T-helper 1 cell treated with Interleukin-12 subunit alpha and Interleukin-12 subunit beta and Interleukin-4 antibody, amounts not matched to agents 30 ng/mL and 1 ng/mL, for 36 hours (primary cell): ENCODE measurements at regions not wholly inside any gene's neighbourhood (a gene's known extent, or its start where the extent isn't known, plus 50 kb on each side); places are given as distances from the start of the nearest gene placed in this dataset.

Experiments
- intact Hi-C: fragments of 100-400 bp; cut with micrococcal nuclease; formaldehyde crosslinking; loops from one replicate; pipeline ENCODE4 v1.15.1; 2024

GRCh38 chr13:33617055-33617454 lies 200.9 kb upstream of the RFC3 start:
- intact Hi-C loops = loop anchor here (10.0 kb wide), 1 partner anchor 382 kb away; no protein-coding TSS in a partner anchor

GRCh38 chr13:33624253-33624652 lies 193.7 kb upstream of the RFC3 start:
- intact Hi-C loops = no loop called here

- intact Hi-C loops = no loop called here
Measured at GRCh38 chr13:33624740-33625139, 193.2 kb upstream of the RFC3 start.

GRCh38 chr13:33626407-33626806 lies 191.5 kb upstream of the RFC3 start:
- intact Hi-C loops = no loop called here

GRCh38 chr13:33628662-33629061 lies 189.3 kb upstream of the RFC3 start:
- intact Hi-C loops = no loop called here

- intact Hi-C loops = no loop called here
Measured at GRCh38 chr13:33629605-33630360, 188.2 kb upstream of the RFC3 start.

GRCh38 chr13:33633701-33634545 lies 184.0 kb upstream of the RFC3 start:
- intact Hi-C loops = no loop called here

- intact Hi-C loops = no loop called here
Measured at GRCh38 chr13:33634546-33634982, 183.4 kb upstream of the RFC3 start.

GRCh38 chr13:33636243-33636642 lies 181.7 kb upstream of the RFC3 start:
- intact Hi-C loops = no loop called here

GRCh38 chr13:33636955-33637670 lies 180.8 kb upstream of the RFC3 start:
- intact Hi-C loops = no loop called here

GRCh38 chr13:33637978-33638743 lies 179.8 kb upstream of the RFC3 start:
- intact Hi-C loops = loop anchor here (2.0 kb wide), 1 partner anchor 41 kb away; no protein-coding TSS in a partner anchor

GRCh38 chr13:33639158-33639557 lies 178.8 kb upstream of the RFC3 start:
- intact Hi-C loops = loop anchor here (2.0 kb wide), 1 partner anchor 40 kb away; no protein-coding TSS in a partner anchor

- intact Hi-C loops = loop anchor here (2.0 kb wide), 1 partner anchor 39 kb away; no protein-coding TSS in a partner anchor
Measured at GRCh38 chr13:33639626-33640080, 178.3 kb upstream of the RFC3 start.

- intact Hi-C loops = no loop called here
Measured at GRCh38 chr13:33640832-33641231, 177.1 kb upstream of the RFC3 start.

GRCh38 chr13:33642374-33643065 lies 175.4 kb upstream of the RFC3 start:
- intact Hi-C loops = no loop called here

GRCh38 chr13:33644581-33645543 lies 173.1 kb upstream of the RFC3 start:
- intact Hi-C loops = no loop called here

GRCh38 chr13:33645591-33646554 lies 172.1 kb upstream of the RFC3 start:
- intact Hi-C loops = no loop called here
